ENCODE measurements at regions not wholly inside any gene's neighbourhood (a gene's known extent, or its start where the extent isn't known, plus 50 kb on each side); places are given as distances from the start of the nearest gene placed in this dataset.
A peak's percentile ranks its signal among the peaks of the same experiment; 100 is the strongest.
"Not testable (repeated sequence)": the region's sequence is repeated elsewhere in the genome, so short reads cannot be mapped to it uniquely, and the experiment has no call there.

DNA sequence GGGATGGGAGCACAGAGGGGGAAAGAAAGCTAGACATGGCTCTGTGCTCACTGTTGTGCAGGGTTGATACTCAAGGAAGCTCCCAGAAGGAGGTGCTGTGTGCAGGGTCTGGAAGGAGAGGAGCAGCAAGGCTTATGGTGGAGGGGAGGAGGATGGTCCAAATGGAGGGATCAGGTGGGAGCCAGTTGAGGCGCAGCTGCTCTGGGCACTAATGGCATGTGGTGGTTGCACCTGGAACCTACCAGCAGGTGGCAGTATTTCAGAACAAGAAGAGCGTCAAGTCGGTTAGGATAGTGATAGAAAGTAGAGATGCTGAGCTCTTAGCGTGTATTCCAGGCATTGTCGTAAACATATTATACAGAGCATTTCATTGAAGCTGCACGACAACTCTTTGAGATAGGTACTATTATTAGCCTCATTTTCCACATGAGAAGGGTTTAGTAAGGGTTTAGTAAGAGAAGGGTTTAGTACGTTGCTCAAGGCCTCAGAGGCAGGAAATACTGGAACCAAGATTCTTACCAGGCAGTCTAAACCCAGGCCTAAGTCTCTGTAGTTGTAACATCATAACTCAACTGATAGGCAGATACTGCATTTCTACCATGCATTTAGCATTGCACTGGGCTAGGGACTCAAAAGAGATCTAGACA, 223.7 kb downstream of the CYP26B1 start:
- H3K27me3 Mint-ChIP-seq: peaks cover 1% of the 10 kb centered on the region
- H3K4me3 Mint-ChIP-seq: no peak overlapping the region
- no peak overlapping the region for H3K27ac Mint-ChIP-seq
- H3K9me3 Mint-ChIP-seq: no peaks in the 10 kb centered on the region
- H3K36me3 Mint-ChIP-seq (ENCODE audit: low read depth): no peaks in the 10 kb centered on the region
- ATAC-seq (peak; percentile 47), DNase-seq (peak; percentile 50)
- H3K4me1 Mint-ChIP-seq: no peaks in the 10 kb centered on the region

DNA sequence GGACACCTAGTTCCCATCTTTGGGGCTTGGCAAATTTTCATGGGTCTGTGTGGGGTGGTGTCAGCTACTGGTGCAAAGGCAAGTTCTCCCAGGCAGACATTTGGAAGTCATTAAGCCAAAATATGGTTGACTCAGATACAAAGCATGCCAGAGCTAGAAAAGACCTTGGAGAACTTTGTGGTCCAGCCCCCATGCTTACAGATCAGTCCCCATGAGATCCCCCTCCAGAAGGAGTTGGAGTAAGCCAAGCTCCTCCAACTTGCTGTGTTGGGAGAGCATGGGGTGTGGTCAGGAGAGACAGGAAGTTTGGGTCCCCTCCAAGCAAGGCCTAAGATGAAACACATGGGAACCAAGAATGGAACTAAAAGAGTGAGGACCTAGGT, 224.5 kb downstream of the CYP26B1 start:
- Mint-ChIP-seq H3K36me3 (ENCODE audit: low read depth) (no peaks in the 10 kb centered on the region), H3K27me3 (peaks cover 6% of the 10 kb centered on the region), H3K9me3 (no peaks in the 10 kb centered on the region), H3K4me3 (no peak overlapping the region), H3K4me1 (no peaks in the 10 kb centered on the region), H3K27ac (no peak overlapping the region)
- ATAC-seq (no peak), DNase-seq (no peak)

DNA sequence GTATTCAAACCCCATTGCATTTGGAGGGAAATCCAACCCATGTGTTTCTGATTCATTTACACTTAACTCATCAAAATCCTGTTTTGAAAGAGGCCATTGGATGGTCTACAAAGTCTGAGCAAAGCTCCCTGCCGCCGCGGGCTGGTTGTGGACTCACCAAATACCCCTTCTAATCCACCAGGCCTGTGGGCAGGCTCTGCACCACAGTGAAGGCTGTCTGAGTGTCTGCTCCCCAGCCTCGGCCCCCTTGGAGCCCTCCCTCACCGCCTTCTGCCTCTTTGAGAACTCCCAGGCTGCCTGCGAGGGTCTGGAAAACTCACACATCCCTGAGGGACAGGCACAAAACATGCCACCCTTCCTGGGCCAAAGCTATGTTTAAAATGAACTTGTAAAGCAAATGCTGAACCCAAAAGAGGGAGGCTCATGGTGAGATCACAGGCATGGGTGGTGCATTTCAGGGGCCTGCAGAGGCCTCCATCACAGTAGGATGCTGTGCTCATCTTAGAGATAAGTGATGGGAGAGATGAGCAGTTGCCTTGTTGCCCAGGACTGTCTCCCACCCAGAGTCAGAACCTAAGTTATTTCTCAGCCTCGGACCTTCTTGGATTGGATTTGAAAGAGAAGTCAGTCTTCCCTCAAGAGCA, 225.0 kb downstream of the CYP26B1 start:
- Mint-ChIP-seq H3K27me3 (peaks cover 6% of the 10 kb centered on the region), H3K4me3 (no peak overlapping the region), H3K27ac (no peak overlapping the region), H3K4me1 (no peaks in the 10 kb centered on the region), H3K36me3 (ENCODE audit: low read depth) (no peaks in the 10 kb centered on the region), H3K9me3 (no peaks in the 10 kb centered on the region)
- ATAC-seq: no peak
- DNase-seq: no peak

DNA sequence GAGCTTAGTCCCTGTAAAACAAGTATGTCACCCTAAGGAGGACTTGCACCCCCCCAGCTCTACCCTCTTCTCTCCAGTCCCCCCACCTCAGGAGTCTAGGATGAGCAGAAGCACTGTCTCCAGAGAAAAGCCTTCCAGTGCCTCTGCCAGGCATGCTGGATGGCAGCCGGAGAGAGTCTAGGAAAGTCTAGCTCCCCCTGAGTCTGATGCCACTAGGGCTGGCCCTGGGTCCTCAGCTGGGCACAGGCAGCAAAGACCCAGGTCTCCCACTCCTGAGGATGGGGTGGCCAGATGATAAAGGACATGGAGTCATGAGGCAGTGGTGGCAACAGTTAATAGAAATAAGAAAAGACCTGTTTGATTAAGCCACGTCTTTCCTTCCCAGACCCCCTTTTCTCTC, 225.6 kb downstream of the CYP26B1 start:
- Mint-ChIP-seq H3K27ac (no peak overlapping the region), H3K4me3 (no peak overlapping the region), H3K36me3 (ENCODE audit: low read depth) (no peaks in the 10 kb centered on the region), H3K27me3 (peaks cover 6% of the 10 kb centered on the region), H3K4me1 (no peaks in the 10 kb centered on the region), H3K9me3 (no peaks in the 10 kb centered on the region)
- ATAC-seq (no peak), DNase-seq (no peak)

DNA sequence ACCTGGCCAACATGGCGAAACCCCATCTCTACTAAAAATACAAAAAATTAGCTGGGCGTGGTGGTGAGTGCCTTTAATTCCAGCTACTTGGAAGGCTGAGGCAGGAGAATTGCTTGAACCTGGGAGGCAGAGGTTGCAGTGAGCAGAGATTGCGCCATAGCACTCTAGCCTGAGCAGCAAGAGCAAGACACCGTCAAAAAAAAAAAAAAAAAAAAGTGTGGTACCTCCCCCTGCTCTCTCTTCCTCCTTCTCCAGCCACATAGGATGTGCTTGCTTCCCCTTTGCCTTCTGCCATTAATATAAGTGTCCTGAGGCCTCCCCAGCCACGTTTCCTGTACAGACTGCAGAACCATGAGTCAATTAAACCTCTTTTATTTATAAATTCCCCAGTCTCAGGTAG, 226.8 kb downstream of the CYP26B1 start:
- H3K9me3 Mint-ChIP-seq; H3K36me3 Mint-ChIP-seq (ENCODE audit: low read depth); H3K4me1 Mint-ChIP-seq; H3K27me3 Mint-ChIP-seq; DNase-seq; H3K27ac Mint-ChIP-seq; H3K4me3 Mint-ChIP-seq; ATAC-seq: not testable (repeated sequence)

DNA sequence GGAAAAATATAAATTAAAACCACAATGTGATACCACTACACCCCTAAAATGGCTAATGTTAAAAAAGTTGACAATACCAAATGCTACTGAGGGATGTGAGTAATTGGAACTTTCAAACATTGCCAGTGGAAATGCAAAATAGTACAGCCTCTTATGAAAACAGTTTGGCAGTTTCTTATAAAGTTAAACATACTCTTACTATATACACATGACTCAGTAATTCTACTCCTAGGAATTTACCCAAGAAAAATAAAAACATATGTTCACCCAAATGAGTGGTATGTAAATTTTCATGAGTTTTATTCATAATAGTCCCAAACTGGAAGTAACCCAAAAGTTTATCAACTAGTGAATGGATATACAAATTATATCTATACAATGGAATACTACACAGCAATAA, 228.0 kb downstream of the CYP26B1 start:
- ATAC-seq: no peak
- H3K9me3 Mint-ChIP-seq: peaks cover 4% of the 10 kb centered on the region
- no peak overlapping the region for H3K4me3 Mint-ChIP-seq
- peaks cover 9% of the 10 kb centered on the region for H3K27me3 Mint-ChIP-seq
- no peaks in the 10 kb centered on the region for H3K36me3 Mint-ChIP-seq (ENCODE audit: low read depth)
- H3K27ac Mint-ChIP-seq: no peak overlapping the region
- no peak for DNase-seq
- H3K4me1 Mint-ChIP-seq: no peaks in the 10 kb centered on the region

DNA sequence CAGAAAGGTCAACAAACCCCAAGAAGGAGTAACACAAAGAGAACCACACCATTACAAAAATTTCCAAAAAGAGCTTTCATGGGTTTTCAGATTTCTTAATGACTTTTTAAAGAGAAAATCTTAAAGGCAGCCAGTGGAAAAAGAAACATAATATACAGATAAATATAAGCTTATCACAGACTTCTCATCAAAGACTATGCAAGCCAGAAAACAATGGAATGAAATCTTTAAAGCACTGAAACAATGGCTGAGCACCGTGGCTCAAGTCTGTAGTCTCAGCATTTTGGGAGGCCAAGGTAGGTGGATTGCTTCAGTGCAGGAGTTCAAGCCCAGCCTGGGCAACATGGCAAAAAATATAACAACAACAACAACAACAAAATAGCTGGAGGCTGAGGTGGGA, 237.4 kb downstream of the CYP26B1 start:
- H3K27me3 Mint-ChIP-seq: peaks cover 9% of the 10 kb centered on the region
- no peaks in the 10 kb centered on the region for H3K4me1 Mint-ChIP-seq
- no peak overlapping the region for H3K27ac Mint-ChIP-seq
- ATAC-seq (no peak), DNase-seq (no peak)
- no peaks in the 10 kb centered on the region for H3K36me3 Mint-ChIP-seq (ENCODE audit: low read depth)
- no peak overlapping the region for H3K4me3 Mint-ChIP-seq
- H3K9me3 Mint-ChIP-seq: peaks cover 17% of the 10 kb centered on the region

DNA sequence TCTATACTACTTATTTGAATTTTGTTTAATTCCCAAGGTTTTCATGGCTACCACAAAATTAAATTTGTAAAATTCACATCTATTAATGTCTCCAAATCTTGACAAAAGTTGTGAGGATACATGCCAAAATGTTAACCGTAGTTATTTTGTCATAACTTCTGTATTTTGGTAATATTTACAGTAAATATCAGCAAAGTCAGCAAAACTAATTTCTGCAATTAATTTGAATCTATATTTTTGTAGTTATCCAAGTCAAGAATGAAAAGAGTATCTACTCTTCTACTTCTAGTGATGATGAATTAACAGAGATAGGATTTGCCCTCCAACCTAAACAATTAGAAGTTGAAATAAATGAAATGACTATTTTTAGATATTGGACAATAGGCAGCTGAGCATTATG, 238.9 kb downstream of the CYP26B1 start:
- H3K4me3 Mint-ChIP-seq: no peak overlapping the region
- no peak for DNase-seq
- ATAC-seq: no peak
- no peak overlapping the region for H3K27ac Mint-ChIP-seq
- peaks cover 9% of the 10 kb centered on the region for H3K27me3 Mint-ChIP-seq
- H3K36me3 Mint-ChIP-seq (ENCODE audit: low read depth): no peaks in the 10 kb centered on the region
- peaks cover 16% of the 10 kb centered on the region for H3K9me3 Mint-ChIP-seq
- H3K4me1 Mint-ChIP-seq: no peaks in the 10 kb centered on the region

DNA sequence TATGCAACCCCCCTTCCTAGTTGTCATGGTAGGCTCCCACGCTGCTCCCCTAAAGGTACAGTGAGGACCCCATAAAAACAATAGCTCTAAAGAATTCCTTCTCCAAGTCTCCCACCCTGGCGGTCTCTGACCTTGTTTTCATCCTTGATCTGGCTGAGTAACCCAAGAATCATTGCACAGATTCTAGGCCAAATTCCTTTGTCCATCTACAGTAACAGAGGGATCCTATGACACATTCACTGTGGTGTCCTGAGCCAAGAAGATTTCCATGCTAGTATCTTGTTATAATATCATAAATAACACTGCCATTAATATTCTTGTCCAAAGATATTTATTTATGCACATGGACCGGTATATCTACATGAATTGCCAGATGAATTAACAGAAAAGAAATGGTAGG, 240.2 kb downstream of the CYP26B1 start:
- DNase-seq: no peak
- Mint-ChIP-seq H3K4me3 (no peak overlapping the region), H3K36me3 (ENCODE audit: low read depth) (no peaks in the 10 kb centered on the region), H3K27ac (no peak overlapping the region), H3K27me3 (peaks cover 9% of the 10 kb centered on the region), H3K4me1 (no peaks in the 10 kb centered on the region), H3K9me3 (peaks cover 12% of the 10 kb centered on the region)
- no peak for ATAC-seq

DNA sequence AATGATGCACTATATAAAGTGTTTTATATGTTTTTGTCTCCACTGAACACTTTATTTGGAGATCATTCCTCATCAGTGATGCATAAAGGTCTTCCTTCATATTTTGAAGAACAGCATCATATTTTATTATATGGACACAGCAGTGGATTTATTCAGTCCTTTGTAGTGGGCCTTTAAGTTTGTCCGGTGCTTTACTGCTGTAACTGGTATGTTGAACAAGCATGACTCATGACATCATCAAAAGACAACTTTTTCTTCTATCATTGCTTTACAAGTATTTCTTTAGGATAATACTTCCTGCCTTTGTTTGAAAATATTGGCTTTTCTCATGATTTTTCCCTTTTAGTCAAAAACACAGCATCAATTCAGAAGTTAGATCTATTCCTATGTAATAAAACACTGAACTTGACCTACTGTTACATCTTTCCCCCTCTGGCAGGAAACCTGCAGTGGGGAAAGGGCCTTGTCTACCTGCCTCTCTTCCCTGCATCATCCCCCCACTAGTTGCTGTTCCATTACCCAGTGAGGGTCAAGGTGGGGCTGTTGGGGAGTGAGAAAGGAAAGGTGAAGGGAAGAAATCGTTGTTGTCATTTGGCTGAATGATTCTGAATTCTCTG, 241.2 kb downstream of the CYP26B1 start:
- no peak overlapping the region for H3K27ac Mint-ChIP-seq
- no peaks in the 10 kb centered on the region for H3K36me3 Mint-ChIP-seq (ENCODE audit: low read depth)
- ATAC-seq (no peak), DNase-seq (no peak)
- peaks cover 12% of the 10 kb centered on the region for H3K9me3 Mint-ChIP-seq
- peaks cover 7% of the 10 kb centered on the region for H3K27me3 Mint-ChIP-seq
- no peaks in the 10 kb centered on the region for H3K4me1 Mint-ChIP-seq
- H3K4me3 Mint-ChIP-seq: no peak overlapping the region

DNA sequence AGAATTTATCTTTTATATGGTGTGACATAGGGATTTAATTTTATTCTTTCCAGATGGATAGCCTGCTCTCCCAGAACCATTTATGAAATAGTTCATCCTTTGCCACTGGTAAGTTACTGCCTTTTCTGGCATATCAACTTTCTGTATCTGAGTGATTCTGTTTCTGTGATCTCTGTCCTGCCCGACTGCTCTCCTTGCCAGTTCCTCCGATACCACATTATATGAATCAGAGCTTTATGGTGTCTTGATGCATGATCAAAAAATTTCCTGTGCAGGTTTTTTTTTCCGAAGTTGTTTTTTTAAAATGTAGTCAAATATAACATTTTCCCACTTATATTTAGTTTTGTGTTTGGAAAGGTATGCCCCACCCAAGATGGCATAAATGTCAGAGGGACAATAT, 242.5 kb downstream of the CYP26B1 start:
- H3K36me3 Mint-ChIP-seq (ENCODE audit: low read depth): no peaks in the 10 kb centered on the region
- H3K9me3 Mint-ChIP-seq: peaks cover 12% of the 10 kb centered on the region
- H3K27ac Mint-ChIP-seq: no peak overlapping the region
- H3K4me3 Mint-ChIP-seq: no peak overlapping the region
- peaks cover 9% of the 10 kb centered on the region for H3K27me3 Mint-ChIP-seq
- DNase-seq (no peak), ATAC-seq (no peak)
- H3K4me1 Mint-ChIP-seq: no peaks in the 10 kb centered on the region

DNA sequence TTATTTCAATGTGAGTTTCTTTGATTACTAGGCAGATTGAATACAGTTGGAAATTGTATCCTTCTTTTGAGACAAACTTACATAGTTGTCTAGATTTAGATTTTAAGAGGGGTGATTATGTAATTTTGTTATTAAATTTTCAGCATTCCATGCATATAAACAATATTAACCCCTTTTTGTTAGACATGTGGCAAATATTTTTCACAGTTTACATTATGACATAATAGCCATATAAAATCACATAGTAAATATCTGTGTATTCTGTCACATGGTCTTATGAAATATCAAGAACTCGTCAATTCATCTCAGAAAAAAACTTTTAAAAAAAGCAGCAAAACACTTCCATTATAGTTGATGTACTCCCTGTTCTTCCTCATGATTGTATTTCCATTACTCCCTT, 243.8 kb downstream of the CYP26B1 start:
- no peak for ATAC-seq
- H3K27me3 Mint-ChIP-seq: peaks cover 10% of the 10 kb centered on the region
- no peaks in the 10 kb centered on the region for H3K9me3 Mint-ChIP-seq

DNA sequence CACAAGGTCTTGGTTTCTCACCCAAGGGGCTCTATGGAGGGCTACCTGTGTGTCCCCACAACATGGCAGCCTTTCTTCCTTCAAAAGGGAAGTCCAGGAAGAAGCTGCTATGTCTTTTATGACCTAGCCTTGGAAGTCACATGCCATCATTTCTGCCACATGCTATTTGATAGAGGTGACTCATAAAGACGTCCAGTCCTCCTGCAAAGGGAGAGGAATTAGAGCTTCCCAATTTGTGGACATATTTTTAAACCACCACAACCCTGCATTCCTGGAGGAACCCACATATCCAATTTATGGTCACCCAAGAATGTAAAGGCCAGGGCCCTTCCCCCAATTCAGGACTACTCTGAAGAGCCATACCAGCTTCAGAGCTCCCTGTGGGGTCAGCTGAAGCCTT, 246.2 kb downstream of the CYP26B1 start:
- H3K36me3 Mint-ChIP-seq (ENCODE audit: low read depth): no peaks in the 10 kb centered on the region
- H3K9me3 Mint-ChIP-seq: no peaks in the 10 kb centered on the region
- H3K4me3 Mint-ChIP-seq: no peak overlapping the region
- ATAC-seq: no peak
- no peak overlapping the region for H3K27ac Mint-ChIP-seq
- DNase-seq: no peak
- H3K27me3 Mint-ChIP-seq: peaks cover 4% of the 10 kb centered on the region
- no peaks in the 10 kb centered on the region for H3K4me1 Mint-ChIP-seq

More for the DNA sequence above, 243.8 kb downstream of the CYP26B1 start:
- no peak overlapping the region for H3K4me3 Mint-ChIP-seq
- H3K4me1 Mint-ChIP-seq: no peaks in the 10 kb centered on the region
- no peak for DNase-seq
- no peaks in the 10 kb centered on the region for H3K36me3 Mint-ChIP-seq (ENCODE audit: low read depth)
- no peak overlapping the region for H3K27ac Mint-ChIP-seq

DNA sequence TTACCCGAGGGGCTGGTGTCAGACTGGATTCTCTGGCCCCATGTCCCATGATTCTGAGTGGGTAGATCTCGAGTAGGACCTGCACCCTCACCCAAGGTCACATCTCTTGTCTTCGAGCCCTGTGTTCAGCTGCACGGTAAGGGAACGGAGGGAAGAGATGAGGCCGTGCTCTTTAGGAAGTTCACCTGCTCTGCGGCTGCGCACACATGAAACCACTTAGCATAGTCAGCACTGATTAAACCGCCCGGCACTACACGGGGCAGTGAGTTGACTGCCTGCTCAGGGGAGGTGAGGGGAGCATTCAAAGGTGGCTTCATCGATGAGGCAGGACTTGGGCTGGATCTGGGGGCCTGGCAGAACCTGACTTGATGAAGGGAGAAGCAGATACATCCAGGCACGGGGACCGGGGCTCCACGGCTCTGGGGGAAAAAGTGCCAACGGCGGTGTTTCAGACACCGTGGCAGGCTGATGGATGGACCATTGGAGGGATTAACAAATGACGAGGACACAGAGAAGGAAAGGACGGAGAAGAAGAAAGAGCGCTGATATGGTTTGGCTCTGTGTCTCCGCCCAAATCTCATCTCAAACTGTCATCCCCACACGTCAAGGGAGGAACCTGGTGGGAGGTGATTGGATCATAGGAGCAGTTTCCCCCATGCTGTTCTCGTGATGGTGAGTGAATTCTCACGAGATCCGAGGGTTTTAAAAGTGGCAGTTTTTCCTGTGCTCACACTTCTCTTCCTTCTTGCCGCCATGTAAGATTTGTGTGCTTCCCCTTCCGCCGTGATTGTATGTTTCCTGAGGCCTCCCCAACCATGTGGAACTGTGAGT, 248.6 kb downstream of the CYP26B1 start:
- no peaks in the 10 kb centered on the region for H3K36me3 Mint-ChIP-seq (ENCODE audit: low read depth)
- no peak overlapping the region for H3K27ac Mint-ChIP-seq
- ATAC-seq: no peak
- DNase-seq: no peak
- no peaks in the 10 kb centered on the region for H3K9me3 Mint-ChIP-seq
- H3K4me3 Mint-ChIP-seq: no peak overlapping the region
- no peaks in the 10 kb centered on the region for H3K4me1 Mint-ChIP-seq
- H3K27me3 Mint-ChIP-seq: peaks cover 6% of the 10 kb centered on the region

DNA sequence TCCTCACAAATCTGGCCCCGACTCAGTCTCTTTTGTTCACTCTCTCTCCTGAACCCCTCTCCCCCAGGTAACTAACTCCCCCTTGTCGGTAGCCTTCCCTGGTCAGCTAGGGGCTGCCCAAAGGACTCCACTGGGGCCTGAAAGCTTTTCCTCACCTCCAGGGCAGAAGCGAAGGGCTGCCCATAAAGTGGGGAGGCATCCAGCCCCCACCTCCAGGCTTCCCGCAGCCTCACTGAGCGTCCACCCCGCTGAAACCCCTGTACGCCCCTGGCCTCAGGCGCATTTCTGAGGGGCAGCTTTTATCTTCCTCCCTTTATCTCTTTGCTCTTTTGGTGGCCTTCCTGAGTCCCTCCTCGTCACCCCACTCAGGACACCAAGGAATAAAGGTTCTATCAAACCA, 249.3 kb downstream of the CYP26B1 start:
- Mint-ChIP-seq H3K4me3 (no peak overlapping the region), H3K27me3 (peaks cover 6% of the 10 kb centered on the region), H3K36me3 (ENCODE audit: low read depth) (no peaks in the 10 kb centered on the region), H3K4me1 (no peaks in the 10 kb centered on the region), H3K9me3 (no peaks in the 10 kb centered on the region), H3K27ac (no peak overlapping the region)
- DNase-seq: no peak
- ATAC-seq: no peak

Measured in activated naive CD8-positive, alpha-beta T cell treated with anti-CD3 and anti-CD28 coated beads, Interleukin-2, amount 50 U/mL, for 24 hours (primary cell).